ENCODE measurements at regions not wholly inside any gene's neighbourhood (a gene's known extent, or its start where the extent isn't known, plus 50 kb on each side); places are given as distances from the start of the nearest gene placed in this dataset.

DNA sequence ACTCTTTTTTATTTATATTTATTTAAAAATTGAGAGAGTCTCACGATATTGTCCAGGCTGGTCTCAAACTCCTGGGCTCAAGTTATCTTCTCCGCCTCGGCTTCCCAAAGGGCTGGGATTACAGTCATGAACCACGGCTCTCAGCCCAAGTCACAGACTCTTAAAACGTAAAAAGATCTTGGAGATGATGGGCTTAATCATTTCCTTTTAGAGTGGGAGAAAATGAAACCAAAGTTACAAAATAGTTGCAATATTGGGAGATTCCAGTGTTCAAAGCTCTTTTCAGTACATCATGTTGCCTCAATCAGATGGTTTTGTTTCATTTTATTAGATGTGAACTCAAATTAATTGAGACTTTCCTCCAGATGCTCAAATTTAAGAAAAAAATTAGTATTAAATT, 151.4 kb upstream of the XPO1 start:
- TF ChIP-seq RAD21 (IDR thresholded peaks at IDR 0.05): no peak
- no peak for TF ChIP-seq YY1 (IDR thresholded peaks at IDR 0.05)
- TF ChIP-seq, protein P1, sequence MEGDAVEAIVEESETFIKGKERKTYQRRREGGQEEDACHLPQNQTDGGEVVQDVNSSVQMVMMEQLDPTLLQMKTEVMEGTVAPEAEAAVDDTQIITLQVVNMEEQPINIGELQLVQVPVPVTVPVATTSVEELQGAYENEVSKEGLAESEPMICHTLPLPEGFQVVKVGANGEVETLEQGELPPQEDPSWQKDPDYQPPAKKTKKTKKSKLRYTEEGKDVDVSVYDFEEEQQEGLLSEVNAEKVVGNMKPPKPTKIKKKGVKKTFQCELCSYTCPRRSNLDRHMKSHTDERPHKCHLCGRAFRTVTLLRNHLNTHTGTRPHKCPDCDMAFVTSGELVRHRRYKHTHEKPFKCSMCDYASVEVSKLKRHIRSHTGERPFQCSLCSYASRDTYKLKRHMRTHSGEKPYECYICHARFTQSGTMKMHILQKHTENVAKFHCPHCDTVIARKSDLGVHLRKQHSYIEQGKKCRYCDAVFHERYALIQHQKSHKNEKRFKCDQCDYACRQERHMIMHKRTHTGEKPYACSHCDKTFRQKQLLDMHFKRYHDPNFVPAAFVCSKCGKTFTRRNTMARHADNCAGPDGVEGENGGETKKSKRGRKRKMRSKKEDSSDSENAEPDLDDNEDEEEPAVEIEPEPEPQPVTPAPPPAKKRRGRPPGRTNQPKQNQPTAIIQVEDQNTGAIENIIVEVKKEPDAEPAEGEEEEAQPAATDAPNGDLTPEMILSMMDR (IDR thresholded peaks at IDR 0.05; ENCODE audit: low read depth, low read length, missing input control): no peak
- TF ChIP-seq RXRA (IDR thresholded peaks at IDR 0.05): no peak
- no peak for TF ChIP-seq GABPA (IDR thresholded peaks at IDR 0.05 in 1 of 2, conservative IDR thresholded peaks at IDR 0.05 in 1 of 2)
- no peak for TF ChIP-seq HNF4A (conservative IDR thresholded peaks at IDR 0.05)
- no peak for TF ChIP-seq FOXA1 (IDR thresholded peaks at IDR 0.05)
- TF ChIP-seq TAF1 (conservative IDR thresholded peaks at IDR 0.05): no peak
- TF ChIP-seq, protein P2, sequence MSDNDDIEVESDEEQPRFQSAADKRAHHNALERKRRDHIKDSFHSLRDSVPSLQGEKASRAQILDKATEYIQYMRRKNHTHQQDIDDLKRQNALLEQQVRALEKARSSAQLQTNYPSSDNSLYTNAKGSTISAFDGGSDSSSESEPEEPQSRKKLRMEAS (IDR thresholded peaks at IDR 0.05): no peak
- TF ChIP-seq, protein P3, sequence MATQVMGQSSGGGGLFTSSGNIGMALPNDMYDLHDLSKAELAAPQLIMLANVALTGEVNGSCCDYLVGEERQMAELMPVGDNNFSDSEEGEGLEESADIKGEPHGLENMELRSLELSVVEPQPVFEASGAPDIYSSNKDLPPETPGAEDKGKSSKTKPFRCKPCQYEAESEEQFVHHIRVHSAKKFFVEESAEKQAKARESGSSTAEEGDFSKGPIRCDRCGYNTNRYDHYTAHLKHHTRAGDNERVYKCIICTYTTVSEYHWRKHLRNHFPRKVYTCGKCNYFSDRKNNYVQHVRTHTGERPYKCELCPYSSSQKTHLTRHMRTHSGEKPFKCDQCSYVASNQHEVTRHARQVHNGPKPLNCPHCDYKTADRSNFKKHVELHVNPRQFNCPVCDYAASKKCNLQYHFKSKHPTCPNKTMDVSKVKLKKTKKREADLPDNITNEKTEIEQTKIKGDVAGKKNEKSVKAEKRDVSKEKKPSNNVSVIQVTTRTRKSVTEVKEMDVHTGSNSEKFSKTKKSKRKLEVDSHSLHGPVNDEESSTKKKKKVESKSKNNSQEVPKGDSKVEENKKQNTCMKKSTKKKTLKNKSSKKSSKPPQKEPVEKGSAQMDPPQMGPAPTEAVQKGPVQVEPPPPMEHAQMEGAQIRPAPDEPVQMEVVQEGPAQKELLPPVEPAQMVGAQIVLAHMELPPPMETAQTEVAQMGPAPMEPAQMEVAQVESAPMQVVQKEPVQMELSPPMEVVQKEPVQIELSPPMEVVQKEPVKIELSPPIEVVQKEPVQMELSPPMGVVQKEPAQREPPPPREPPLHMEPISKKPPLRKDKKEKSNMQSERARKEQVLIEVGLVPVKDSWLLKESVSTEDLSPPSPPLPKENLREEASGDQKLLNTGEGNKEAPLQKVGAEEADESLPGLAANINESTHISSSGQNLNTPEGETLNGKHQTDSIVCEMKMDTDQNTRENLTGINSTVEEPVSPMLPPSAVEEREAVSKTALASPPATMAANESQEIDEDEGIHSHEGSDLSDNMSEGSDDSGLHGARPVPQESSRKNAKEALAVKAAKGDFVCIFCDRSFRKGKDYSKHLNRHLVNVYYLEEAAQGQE (IDR thresholded peaks at IDR 0.05): no peak
- no peak for TF ChIP-seq JUND (IDR thresholded peaks at IDR 0.05)
- no peak for TF ChIP-seq EGR1 (IDR thresholded peaks at IDR 0.05; ENCODE audit: low read depth in 2 of 2)

All from liver (tissue), 3 donors.